Neural cell (in vitro differentiated cells): ENCODE measurements at regions not wholly inside any gene's neighbourhood (a gene's known extent, or its start where the extent isn't known, plus 50 kb on each side); places are given as distances from the start of the nearest gene placed in this dataset.

Experiments used
- CTCF ChIP-seq: fragments of 450-650 bp; IDR thresholded peaks from 2 replicates; pipeline ENCODE4 v1.5.1; 2014; ENCODE audit warnings: antibody characterized with exemption, mild to moderate bottlenecking, moderate library complexity; ENCODE audit not compliant: poor library complexity, severe bottlenecking
- EP300 ChIP-seq: fragments of 450-650 bp; conservative IDR thresholded peaks from 2 replicates; pipeline ENCODE4 v1.6.1; 2014; ENCODE audit warnings: antibody characterized with exemption, mild to moderate bottlenecking, moderate library complexity; ENCODE audit not compliant: poor library complexity, severe bottlenecking
- EZH2 ChIP-seq: fragments of 200-600, 300-800 bp; shearing (Covaris generic), sonication (generic); IDR thresholded peaks from 2 replicates; pipeline ENCODE4 v1.6.1; 2014; ENCODE audit warnings: antibody characterized with exemption, low read length, borderline replicate concordance, mild to moderate bottlenecking; ENCODE audit not compliant: insufficient read depth, poor library complexity, severe bottlenecking
- MXI1 ChIP-seq: fragments of 450-650 bp; conservative IDR thresholded peaks from 2 replicates; pipeline ENCODE4 v1.6.1; 2014; ENCODE audit warnings: antibody characterized with exemption, mild to moderate bottlenecking; ENCODE audit not compliant: poor library complexity, severe bottlenecking
- POLR2AphosphoS5 ChIP-seq: IDR thresholded peaks from 2 replicates; pipeline ENCODE4 v1.6.1; 2012
- RAD21 ChIP-seq: fragments of 450-650 bp; conservative IDR thresholded peaks from 2 replicates; pipeline ENCODE4 v1.6.1; 2014; ENCODE audit warnings: antibody characterized with exemption, mild to moderate bottlenecking, moderate library complexity
- REST ChIP-seq: IDR thresholded peaks from 2 replicates; pipeline ENCODE4 v1.6.1; 2012; ENCODE audit warnings: borderline replicate concordance

GRCh38 chr10:83425306-83425705 is 714.0 kb upstream of the GHITM start:
- TF ChIP-seq CTCF: no peak
- no peak for TF ChIP-seq RAD21
- TF ChIP-seq POLR2AphosphoS5: no peak
- no peak for TF ChIP-seq REST
- TF ChIP-seq EZH2: no peak
- no peak for TF ChIP-seq EP300
- TF ChIP-seq MXI1: no peak
